ENCODE measurements at regions not wholly inside any gene's neighbourhood (a gene's known extent, or its start where the extent isn't known, plus 50 kb on each side); places are given as distances from the start of the nearest gene placed in this dataset.

- intact Hi-C loops (cut with micrococcal nuclease; ENCODE audit: unreplicated experiment), result no loop called here
- Histone ChIP-seq H3K4me3 (ENCODE audit: low read depth, low read length, poor library complexity, severe bottlenecking) (no peak overlapping the region), H4K20me1 (ENCODE audit: insufficient read depth, low read length) (no peaks in the 10 kb centered on the region), H3K4me1 (ENCODE audit: insufficient read depth, low read length, poor library complexity, severe bottlenecking) (no peaks in the 10 kb centered on the region), H2AFZ (ENCODE audit: low read length) (no peak overlapping the region), H3K9me3 (ENCODE audit: low read length) (no peaks in the 10 kb centered on the region), H3K36me3 (ENCODE audit: insufficient read depth, low read length) (no peaks in the 10 kb centered on the region), H3K79me2 (ENCODE audit: insufficient read depth, low read depth, low read length) (no peaks in the 10 kb centered on the region), H3K4me2 (ENCODE audit: low read length) (no peak overlapping the region), H3K27ac (ENCODE audit: low read depth, low read length, poor library complexity, severe bottlenecking) (no peak overlapping the region), H3K9me2 (ENCODE audit: insufficient read depth, low read length) (no peaks in the 10 kb centered on the region)
- no peak for TF ChIP-seq EZH2phosphoT487 (IDR thresholded peaks at IDR 0.05; ENCODE audit: borderline replicate concordance, low read depth, low read length)
- TF ChIP-seq, protein P1, sequence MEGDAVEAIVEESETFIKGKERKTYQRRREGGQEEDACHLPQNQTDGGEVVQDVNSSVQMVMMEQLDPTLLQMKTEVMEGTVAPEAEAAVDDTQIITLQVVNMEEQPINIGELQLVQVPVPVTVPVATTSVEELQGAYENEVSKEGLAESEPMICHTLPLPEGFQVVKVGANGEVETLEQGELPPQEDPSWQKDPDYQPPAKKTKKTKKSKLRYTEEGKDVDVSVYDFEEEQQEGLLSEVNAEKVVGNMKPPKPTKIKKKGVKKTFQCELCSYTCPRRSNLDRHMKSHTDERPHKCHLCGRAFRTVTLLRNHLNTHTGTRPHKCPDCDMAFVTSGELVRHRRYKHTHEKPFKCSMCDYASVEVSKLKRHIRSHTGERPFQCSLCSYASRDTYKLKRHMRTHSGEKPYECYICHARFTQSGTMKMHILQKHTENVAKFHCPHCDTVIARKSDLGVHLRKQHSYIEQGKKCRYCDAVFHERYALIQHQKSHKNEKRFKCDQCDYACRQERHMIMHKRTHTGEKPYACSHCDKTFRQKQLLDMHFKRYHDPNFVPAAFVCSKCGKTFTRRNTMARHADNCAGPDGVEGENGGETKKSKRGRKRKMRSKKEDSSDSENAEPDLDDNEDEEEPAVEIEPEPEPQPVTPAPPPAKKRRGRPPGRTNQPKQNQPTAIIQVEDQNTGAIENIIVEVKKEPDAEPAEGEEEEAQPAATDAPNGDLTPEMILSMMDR (conservative IDR thresholded peaks at IDR 0.05; ENCODE audit: low read length), result no peak
- POLR2A ChIA-PET, result interaction anchor here (0.6 kb wide), 2 partner anchors 21 to 77 kb away, joined by 3 read pairs; no protein-coding TSS in a partner anchor
- DNase-seq (ENCODE audit: low spot score), result no peak
- CTCF ChIA-PET (ENCODE audit: unreplicated experiment), result no interaction called here
- no TSS peak for BruUV-seq (replicated peaks)
These were observed 188.7 kb downstream of the ANKRD50 start for GRCh38 chr4:124523816-124524215.

- ChIA-PET POLR2A (no interaction called here), CTCF (ENCODE audit: unreplicated experiment) (no interaction called here)
- Histone ChIP-seq H3K79me2 (ENCODE audit: insufficient read depth, low read depth, low read length) (no peaks in the 10 kb centered on the region), H3K9me2 (ENCODE audit: insufficient read depth, low read length) (no peaks in the 10 kb centered on the region), H3K36me3 (ENCODE audit: insufficient read depth, low read length) (no peaks in the 10 kb centered on the region), H2AFZ (ENCODE audit: low read length) (no peak overlapping the region), H3K4me3 (ENCODE audit: low read depth, low read length, poor library complexity, severe bottlenecking) (no peak overlapping the region), H3K4me1 (ENCODE audit: insufficient read depth, low read length, poor library complexity, severe bottlenecking) (no peaks in the 10 kb centered on the region), H4K20me1 (ENCODE audit: insufficient read depth, low read length) (no peaks in the 10 kb centered on the region), H3K4me2 (ENCODE audit: low read length) (no peak overlapping the region), H3K27ac (ENCODE audit: low read depth, low read length, poor library complexity, severe bottlenecking) (no peak overlapping the region), H3K9me3 (ENCODE audit: low read length) (no peaks in the 10 kb centered on the region)
- no peak for TF ChIP-seq EZH2phosphoT487 (IDR thresholded peaks at IDR 0.05; ENCODE audit: borderline replicate concordance, low read depth, low read length)
- TF ChIP-seq, protein P1 (conservative IDR thresholded peaks at IDR 0.05; ENCODE audit: low read length), result no peak
- no peak for DNase-seq (ENCODE audit: low spot score)
- intact Hi-C loops (cut with micrococcal nuclease; ENCODE audit: unreplicated experiment), result no loop called here
- no TSS peak for BruUV-seq (replicated peaks)
These were observed 187.0 kb downstream of the ANKRD50 start for GRCh38 chr4:124525524-124525923.

- ChIA-PET POLR2A (no interaction called here), CTCF (ENCODE audit: unreplicated experiment) (no interaction called here)
- no peak overlapping the region for H2AFZ ChIP-seq (ENCODE audit: low read length)
- H4K20me1 ChIP-seq (ENCODE audit: insufficient read depth, low read length), result no peaks in the 10 kb centered on the region
- no peaks in the 10 kb centered on the region for H3K9me3 ChIP-seq (ENCODE audit: low read length)
- H3K4me3 ChIP-seq (ENCODE audit: low read depth, low read length, poor library complexity, severe bottlenecking), result no peak overlapping the region
- no peak overlapping the region for H3K4me2 ChIP-seq (ENCODE audit: low read length)
- H3K27ac ChIP-seq (ENCODE audit: low read depth, low read length, poor library complexity, severe bottlenecking), result no peak overlapping the region
- no peaks in the 10 kb centered on the region for H3K9me2 ChIP-seq (ENCODE audit: insufficient read depth, low read length)
- H3K4me1 ChIP-seq (ENCODE audit: insufficient read depth, low read length, poor library complexity, severe bottlenecking), result no peaks in the 10 kb centered on the region
- H3K79me2 ChIP-seq (ENCODE audit: insufficient read depth, low read depth, low read length), result no peaks in the 10 kb centered on the region
- TF ChIP-seq, protein P1 (conservative IDR thresholded peaks at IDR 0.05; ENCODE audit: low read length), result no peak
- no peak for TF ChIP-seq EZH2phosphoT487 (IDR thresholded peaks at IDR 0.05; ENCODE audit: borderline replicate concordance, low read depth, low read length)
- intact Hi-C loops (cut with micrococcal nuclease; ENCODE audit: unreplicated experiment), result no loop called here
- no peak for DNase-seq (ENCODE audit: low spot score)
- no TSS peak for BruUV-seq (replicated peaks)
- no peaks in the 10 kb centered on the region for H3K36me3 ChIP-seq (ENCODE audit: insufficient read depth, low read length)
These were observed 186.2 kb downstream of the ANKRD50 start for GRCh38 chr4:124526331-124526730.

All from OCI-LY7 (cell line).